LNCaP clone FGC (cell line): ENCODE measurements at regions not wholly inside any gene's neighbourhood (a gene's known extent, or its start where the extent isn't known, plus 50 kb on each side); places are given as distances from the start of the nearest gene placed in this dataset.

Experiments used
- DNase-seq: peaks from one replicate; pipeline ENCODE4 v3.0.0-alpha.2; 2011; ENCODE audit warnings: low read depth
- H3K4me3 ChIP-seq: 2 replicates; pipeline ENCODE4 v1.5.1; 2011; ENCODE audit warnings: mild to moderate bottlenecking, low read depth, low read length, control low read depth
- TF ChIP-seq, protein P1 (sequence below): IDR thresholded peaks from 2 replicates; pipeline ENCODE4 v1.5.1; 2012; ENCODE audit warnings: mild to moderate bottlenecking; ENCODE audit not compliant: control insufficient read depth, insufficient read depth; ENCODE audit errors: extremely low read depth

DNA sequence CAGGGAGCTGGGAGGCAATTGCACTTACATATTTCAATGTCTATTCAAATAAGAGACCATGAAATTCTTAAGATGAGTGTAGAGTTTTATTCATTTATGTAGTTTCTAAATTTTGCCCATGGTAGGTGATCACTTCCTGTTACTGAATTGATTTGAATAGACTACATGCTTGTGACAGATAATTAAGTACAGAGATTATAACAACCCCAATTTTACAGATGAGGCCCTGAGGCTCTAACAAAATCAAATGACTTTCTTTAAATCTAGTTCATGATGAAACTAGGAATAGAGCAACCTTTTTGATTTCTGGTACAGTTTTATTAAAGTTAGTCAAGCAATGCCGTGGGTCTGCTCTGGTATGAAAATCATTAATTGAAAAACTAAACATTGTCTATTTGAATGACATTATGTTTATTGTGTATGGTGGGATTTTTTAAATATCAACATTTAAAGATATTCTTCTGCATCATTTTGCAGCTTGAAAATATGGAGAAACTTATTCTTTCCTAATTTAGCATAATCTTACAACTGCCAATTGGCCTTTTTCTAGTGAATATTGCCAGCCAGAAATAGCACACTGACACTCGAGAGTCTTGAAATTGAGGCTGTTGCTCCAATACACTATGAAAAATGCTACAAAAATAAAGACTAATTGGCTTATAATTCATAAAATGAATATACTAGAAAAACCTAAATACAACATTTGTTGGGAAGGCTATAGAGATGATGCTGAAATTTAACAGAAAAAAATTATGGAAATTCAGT is 308.9 kb downstream of the SLC6A15 start:
- TF ChIP-seq, protein P1, sequence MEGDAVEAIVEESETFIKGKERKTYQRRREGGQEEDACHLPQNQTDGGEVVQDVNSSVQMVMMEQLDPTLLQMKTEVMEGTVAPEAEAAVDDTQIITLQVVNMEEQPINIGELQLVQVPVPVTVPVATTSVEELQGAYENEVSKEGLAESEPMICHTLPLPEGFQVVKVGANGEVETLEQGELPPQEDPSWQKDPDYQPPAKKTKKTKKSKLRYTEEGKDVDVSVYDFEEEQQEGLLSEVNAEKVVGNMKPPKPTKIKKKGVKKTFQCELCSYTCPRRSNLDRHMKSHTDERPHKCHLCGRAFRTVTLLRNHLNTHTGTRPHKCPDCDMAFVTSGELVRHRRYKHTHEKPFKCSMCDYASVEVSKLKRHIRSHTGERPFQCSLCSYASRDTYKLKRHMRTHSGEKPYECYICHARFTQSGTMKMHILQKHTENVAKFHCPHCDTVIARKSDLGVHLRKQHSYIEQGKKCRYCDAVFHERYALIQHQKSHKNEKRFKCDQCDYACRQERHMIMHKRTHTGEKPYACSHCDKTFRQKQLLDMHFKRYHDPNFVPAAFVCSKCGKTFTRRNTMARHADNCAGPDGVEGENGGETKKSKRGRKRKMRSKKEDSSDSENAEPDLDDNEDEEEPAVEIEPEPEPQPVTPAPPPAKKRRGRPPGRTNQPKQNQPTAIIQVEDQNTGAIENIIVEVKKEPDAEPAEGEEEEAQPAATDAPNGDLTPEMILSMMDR: no peak
- no peak overlapping the region for H3K4me3 ChIP-seq
- DNase-seq: no peak

DNA sequence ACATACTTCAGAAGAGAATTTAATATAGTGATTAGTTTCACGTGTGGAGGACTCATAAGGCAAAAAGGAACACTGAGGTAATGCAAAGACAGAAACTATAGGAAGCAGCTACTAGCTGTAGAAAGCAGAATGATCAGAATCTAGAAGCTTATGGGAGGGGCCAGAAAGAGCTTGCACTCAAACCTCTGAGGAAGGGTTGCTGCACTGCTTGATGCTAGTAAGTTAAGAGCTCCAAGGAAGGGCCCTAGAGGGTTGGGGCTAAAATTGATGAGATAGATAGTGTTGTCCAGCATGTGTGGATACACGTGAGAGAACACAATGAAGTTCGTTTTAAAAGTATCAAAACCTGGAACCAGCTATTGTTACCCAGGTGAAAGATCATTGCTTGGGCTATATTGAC is 311.1 kb downstream of the SLC6A15 start:
- TF ChIP-seq, protein P1: no peak
- no peak for DNase-seq
- H3K4me3 ChIP-seq: no peak overlapping the region

DNA sequence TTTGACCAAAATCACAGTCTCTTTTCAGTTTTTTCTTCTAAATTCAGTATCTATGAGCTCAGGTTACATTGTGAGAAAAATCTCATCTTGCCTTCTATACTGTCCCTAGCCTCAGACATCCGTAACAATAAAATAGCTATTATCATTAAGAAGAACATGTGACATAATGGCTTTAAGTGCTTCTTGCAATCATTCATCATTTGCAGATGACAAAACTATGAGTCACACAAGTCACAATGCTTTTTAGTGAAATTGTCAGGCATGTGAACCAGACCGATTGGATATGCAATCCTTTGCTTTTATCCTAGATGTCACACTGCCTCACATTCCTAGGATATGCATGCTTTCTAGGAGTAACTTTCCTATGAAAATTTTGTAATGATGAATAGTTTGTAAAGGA is 313.1 kb downstream of the SLC6A15 start:
- H3K4me3 ChIP-seq: no peak overlapping the region
- DNase-seq: no peak
- TF ChIP-seq, protein P1: no peak

DNA sequence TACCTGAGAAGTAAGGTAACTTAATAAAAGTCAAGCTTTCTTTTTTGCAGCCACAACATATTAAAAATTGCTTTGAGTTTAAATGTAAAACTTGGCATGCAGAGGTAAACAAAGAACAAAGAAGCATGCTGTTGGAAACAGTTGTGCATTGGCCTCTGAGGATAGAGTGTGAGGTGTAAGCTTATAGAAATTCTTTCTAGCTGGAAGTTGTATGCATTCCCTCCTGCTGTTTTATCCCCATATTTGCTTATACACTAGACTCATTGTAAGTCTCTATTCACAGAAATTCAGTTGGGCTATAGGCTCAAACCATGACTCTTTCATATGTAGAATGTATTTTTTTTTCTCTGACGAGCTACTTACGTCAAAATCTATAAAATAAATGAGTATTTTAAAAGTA is 316.3 kb downstream of the SLC6A15 start:
- no peak for DNase-seq
- TF ChIP-seq, protein P1: no peak
- no peak overlapping the region for H3K4me3 ChIP-seq

DNA sequence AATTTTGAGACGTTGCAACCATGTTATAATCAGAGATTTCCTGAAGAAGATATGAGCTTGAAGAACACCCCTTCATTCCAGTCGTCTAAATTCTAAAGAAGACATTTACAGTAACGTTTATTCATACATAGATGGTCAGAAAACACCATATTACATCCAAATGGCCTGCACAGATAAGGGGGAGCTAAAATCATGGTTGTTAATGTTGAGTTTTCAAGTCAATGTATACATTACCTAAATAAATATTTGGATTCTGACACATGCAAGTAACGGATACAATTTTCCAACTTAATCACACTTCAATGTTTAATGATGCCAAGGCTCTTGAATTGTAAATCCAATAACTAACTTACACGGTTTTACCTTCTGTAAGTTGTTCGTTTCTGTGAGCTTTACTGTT is 318.4 kb downstream of the SLC6A15 start:
- TF ChIP-seq, protein P1: no peak
- DNase-seq: no peak
- H3K4me3 ChIP-seq: no peak overlapping the region

DNA sequence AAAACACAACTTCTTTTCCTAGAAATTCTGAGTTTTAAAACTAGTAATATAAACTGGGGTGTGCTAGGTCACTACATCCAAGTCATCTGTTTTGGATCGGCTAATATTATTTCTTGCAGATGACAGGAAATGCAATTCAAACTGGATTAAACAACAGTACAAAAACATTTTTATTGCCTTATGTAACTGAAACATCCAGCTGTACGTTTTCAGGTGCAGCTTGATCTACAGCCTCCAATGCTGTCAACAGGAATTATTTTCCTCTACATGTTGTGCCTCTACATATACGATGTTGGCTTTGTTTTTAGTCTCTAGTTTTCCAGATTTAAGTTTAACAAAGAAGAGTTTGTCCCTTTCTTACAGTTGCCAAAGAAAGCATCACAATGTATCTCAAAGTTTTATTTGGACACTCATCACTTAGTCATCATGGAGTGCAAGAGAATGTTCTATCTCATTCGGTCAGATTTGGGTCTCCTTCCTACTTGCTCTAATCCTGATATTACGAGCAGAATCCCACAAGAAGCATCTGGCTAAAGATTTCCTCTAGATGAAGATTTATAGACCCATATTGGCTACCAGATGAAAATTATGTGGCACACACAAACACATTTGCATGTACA is 326.7 kb downstream of the SLC6A15 start:
- H3K4me3 ChIP-seq: no peak overlapping the region
- DNase-seq: no peak
- TF ChIP-seq, protein P1: no peak
